Ishikawa (cell line): ENCODE measurements at regions not wholly inside any gene's neighbourhood (a gene's known extent, or its start where the extent isn't known, plus 50 kb on each side); places are given as distances from the start of the nearest gene placed in this dataset.

Source experiments
- CEBPB ChIP-seq: IDR thresholded peaks from 2 replicates; pipeline ENCODE4 v1.6.1; 2012
- CREB1 ChIP-seq: IDR thresholded peaks from 2 replicates; pipeline ENCODE4 v1.6.1; 2012; ENCODE audit warnings: low read depth
- EGR1 ChIP-seq: IDR thresholded peaks from 2 replicates; pipeline ENCODE4 v1.6.1; 2012
- EP300 ChIP-seq: IDR thresholded peaks from 2 replicates; pipeline ENCODE4 v1.6.1; 2012; ENCODE audit warnings: borderline replicate concordance
- FOXM1 ChIP-seq: IDR thresholded peaks from 2 replicates; pipeline ENCODE4 v1.6.1; 2012; ENCODE audit warnings: low read depth, borderline replicate concordance
- MAX ChIP-seq: IDR thresholded peaks from 2 replicates; pipeline ENCODE4 v1.6.1; 2012
- NFIC ChIP-seq: IDR thresholded peaks from 2 replicates; pipeline ENCODE4 v1.6.1; 2012
- RAD21 ChIP-seq: IDR thresholded peaks from 2 replicates; pipeline ENCODE4 v1.6.1; 2012; ENCODE audit warnings: low read depth
- REST ChIP-seq: IDR thresholded peaks from 2 replicates; pipeline ENCODE4 v1.6.1; 2012; ENCODE audit warnings: low read depth, mild to moderate bottlenecking
- TAF1 ChIP-seq: IDR thresholded peaks from 2 replicates; pipeline ENCODE4 v1.6.1; 2012; ENCODE audit warnings: low read depth, mild to moderate bottlenecking
- TEAD4 ChIP-seq: IDR thresholded peaks from 2 replicates; pipeline ENCODE4 v1.6.1; 2012
- YY1 ChIP-seq: IDR thresholded peaks from 2 replicates; pipeline ENCODE4 v1.6.1; 2012; ENCODE audit warnings: low read depth
- ZBTB7A ChIP-seq: IDR thresholded peaks from 2 replicates; pipeline ENCODE4 v1.6.1; 2012; ENCODE audit warnings: low read depth
- TF ChIP-seq, protein P1 (sequence below): IDR thresholded peaks from 2 replicates; pipeline ENCODE4 v1.6.1; 2012

DNA sequence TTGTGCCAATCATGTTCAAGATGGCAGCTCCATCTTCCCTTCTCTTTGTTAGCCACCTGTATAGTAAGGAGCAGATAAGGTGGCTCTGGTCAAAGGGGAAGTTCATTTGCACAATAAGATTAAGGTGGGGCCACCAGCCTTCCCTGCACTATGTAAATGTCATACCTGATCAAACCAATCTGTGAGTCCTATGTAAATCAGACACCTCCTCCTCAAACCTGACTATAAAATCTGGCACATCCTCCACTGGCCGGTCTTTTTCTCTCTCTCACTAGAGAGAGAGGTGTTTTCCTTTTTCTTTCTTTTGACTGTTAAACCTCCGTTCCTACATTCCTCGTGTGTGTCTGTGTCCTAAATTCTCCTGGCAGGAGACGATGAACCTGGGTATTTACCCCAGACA, 572.5 kb upstream of the AADAT start:
- TF ChIP-seq, protein P1, sequence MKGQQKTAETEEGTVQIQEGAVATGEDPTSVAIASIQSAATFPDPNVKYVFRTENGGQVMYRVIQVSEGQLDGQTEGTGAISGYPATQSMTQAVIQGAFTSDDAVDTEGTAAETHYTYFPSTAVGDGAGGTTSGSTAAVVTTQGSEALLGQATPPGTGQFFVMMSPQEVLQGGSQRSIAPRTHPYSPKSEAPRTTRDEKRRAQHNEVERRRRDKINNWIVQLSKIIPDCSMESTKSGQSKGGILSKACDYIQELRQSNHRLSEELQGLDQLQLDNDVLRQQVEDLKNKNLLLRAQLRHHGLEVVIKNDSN = no peak
- TF ChIP-seq NFIC = no peak
- no peak for TF ChIP-seq REST
- TF ChIP-seq EP300 = no peak
- no peak for TF ChIP-seq RAD21
- TF ChIP-seq CEBPB = no peak
- TF ChIP-seq TAF1 = no peak
- TF ChIP-seq ZBTB7A = no peak
- no peak for TF ChIP-seq CREB1
- TF ChIP-seq YY1 = no peak
- TF ChIP-seq MAX = no peak
- no peak for TF ChIP-seq EGR1
- TF ChIP-seq FOXM1 = no peak
- no peak for TF ChIP-seq TEAD4
